Dermis blood vessel endothelial cell (primary cell): ENCODE measurements at regions not wholly inside any gene's neighbourhood (a gene's known extent, or its start where the extent isn't known, plus 50 kb on each side); places are given as distances from the start of the nearest gene placed in this dataset.

Experiments used
- DNase-seq: peaks from one replicate; pipeline ENCODE4 v3.0.0; 2010

DNA sequence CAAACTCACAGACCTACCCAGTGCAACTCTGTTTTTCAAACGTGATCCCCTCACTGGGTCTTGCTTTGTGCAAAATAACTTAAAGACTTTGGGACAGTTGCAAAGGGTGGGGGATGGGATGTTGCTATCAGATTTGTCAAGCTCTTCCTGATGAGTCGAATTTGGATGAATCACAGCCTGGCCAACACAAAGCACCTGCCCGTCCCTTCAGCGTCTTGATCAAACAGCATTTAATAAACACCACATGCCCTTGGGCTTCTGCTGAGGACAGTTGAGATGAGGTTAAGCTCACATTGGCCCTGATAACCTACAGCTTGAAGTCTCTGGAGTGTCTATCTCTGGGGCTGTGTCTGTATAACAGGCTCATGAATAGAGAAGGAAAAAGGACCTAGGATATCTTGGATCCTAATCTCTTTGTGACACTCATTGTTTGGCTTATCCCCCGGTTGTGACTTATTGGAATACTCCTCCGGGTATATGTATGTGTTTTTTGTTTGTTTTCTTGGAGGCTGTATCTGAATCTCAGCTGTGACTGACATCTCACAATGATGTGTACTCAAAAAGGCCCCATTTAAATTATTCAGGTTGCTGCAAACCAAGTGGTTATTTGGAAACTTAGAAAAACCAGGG, 132.6 kb upstream of the NAMPT start:
- peak; percentile 49 for DNase-seq

DNA sequence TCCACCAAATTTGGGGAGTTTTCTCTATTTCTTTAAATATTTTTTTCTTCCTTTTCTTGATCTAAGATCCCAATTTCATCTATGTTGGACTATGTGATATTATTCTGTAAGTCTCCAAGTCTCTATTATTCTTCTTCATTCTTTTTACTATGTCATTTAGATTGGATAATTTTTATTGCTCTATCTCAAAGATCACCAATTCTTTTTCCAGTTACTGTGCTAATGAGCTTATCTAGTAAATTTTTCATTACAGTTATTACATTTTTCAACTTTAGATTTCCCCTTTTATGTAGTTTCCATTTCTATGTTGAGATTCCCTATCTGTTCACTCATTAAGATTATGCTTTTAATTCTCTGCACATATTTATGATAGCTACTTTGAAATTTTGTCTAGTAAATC, 131.6 kb upstream of the NAMPT start:
- DNase-seq: no peak

DNA sequence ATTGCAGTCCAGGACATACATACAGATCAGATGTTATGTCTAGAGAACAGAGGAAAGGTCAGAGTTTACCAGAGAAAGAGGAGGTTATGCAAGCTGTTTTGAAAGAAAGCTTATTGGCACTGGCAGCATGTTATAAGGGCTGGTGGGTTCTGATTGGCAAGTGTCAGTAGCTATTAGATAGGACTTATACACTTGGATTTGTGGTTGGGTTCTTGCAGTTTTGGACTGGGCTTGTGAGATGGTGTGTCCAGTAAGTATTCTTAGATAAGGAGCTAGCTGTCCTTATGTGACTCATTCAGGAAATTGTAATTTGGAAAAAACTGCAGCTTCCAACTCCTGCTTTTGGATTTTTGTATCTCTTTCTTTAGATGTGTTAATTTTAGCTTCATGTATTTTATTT, 130.7 kb upstream of the NAMPT start:
- DNase-seq: peak; percentile 9

DNA sequence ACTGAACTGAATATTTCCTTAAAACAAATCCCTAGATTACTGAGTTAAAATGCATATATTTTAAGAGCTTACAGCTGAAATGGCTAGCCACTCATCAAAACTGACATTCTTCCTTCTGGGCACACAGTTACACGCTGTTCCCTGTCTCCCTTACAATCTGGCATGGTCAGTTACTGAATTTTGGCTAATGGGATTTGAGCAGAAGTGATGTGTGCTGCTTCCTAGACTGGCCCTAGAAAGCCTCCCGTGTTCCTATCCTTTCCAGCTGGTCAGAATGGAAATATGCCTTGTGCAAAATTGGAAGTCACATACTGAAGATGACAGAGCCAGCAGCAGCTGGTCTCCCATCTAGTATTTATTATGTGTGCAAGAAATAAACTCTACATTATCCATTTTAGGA, 128.7 kb upstream of the NAMPT start:
- DNase-seq: no peak

DNA sequence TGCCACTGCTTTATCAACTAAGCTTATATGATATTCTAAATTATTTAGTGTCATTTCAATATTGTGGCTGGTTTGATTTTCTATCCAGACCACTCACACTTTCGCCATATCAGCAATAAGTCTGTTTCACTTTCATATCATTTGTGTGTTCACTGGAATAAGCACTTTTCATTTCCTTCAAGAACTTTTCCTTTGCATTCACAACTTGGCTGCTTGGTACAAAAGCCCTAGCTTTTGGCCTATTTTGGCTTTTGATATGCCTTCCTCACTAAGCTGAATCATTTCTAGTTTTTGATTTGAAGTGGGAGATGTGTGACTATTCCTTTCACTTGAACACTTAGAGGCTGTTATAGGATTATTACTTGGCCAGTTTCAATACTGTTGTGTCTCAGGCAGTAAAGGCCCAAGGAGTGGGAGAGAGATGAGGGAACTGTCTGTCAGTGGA, 120.9 kb upstream of the NAMPT start:
- no peak for DNase-seq

DNA sequence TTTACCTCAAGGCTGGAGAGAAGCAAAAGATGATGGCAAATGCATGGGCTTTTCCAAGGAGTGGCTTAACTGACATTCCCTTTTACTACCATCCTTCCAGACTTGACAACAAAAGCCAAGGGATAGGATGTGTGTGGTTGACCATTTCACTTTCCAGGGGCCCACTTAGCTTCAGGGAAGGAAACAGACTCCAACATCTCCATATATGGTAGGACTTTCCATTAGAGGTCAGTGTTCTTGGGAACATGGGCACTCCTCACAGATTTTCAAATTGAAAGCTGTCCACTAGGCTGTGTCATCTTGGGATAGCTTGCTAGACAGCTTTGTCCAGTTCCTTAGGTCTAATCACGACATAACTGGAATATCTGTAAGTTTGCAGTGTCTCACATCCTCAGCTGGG, 118.1 kb upstream of the NAMPT start:
- DNase-seq: no peak

DNA sequence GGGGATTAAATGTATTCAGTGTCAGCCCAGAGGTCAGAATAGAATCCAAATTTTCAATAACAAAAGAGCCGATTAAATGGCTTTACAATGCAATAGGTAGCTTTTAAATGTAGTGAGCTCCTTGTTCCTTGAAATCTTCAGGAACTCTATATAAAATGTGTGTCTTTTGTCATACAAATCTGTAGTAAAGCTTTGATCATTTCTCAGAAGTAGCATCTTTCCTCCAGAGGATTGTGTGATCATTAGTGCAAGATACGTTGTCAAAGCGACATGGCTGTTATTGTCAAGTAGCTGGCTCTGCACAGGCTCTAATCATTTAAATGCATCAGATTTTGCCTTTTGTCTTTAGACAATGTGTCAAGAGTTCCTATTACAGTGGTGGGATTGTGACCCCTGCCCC, 116.1 kb upstream of the NAMPT start:
- no peak for DNase-seq

DNA sequence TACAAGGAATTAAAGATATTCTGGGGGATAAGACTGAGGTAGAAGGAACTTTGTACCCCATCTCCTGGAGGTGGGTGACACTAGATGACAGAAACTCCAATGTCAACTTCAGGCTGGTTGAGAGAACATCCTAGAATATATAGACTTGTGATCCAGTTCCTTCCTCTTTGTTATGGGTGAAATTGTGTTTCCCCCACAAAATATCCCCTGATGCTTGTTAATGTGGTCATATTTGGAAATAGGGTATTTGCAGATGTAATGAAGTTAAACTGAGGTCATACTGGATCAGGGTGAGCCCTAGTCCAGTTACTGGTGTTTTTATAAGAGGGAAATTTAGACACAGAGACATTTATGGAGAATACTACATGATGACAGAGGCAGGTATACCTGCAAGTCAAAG, 114.0 kb upstream of the NAMPT start:
- DNase-seq: no peak

DNA sequence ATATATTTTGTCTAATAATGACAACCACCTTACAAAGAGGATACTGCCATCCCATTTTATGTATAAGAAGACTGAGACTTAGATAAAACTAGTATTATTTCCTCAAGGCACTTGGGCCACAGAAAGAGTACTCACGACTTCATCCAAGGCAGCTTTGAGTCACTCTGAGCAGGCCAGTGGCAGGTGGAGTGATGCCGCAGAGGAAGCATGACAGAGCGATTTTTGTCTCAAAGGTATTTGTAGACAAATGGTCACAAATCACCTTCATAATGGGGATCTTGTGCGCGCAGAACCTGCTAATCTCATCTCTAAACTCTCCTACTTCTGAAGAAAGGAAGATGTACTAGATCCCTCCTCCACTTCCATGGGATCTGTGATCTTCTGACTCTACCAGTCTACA, 113.2 kb upstream of the NAMPT start:
- no peak for DNase-seq

DNA sequence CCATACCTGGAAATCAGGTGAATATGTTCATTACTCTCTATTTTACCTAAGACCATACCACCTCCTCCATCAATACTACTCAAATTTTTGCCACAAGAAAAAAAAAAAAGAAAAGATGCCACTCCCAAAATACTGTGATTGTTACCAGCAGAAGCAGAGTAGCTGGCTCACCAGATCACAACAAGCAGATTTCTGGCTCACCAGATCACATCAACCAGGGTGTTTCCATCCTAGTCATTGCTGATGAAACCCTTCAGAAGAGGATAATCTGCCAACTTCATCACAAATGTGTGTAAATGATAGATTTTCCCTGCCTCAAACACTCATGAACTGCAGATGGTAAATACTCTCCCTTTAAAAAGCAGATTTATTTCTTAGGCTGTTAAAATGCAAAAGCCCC, 109.7 kb upstream of the NAMPT start:
- no peak for DNase-seq

DNA sequence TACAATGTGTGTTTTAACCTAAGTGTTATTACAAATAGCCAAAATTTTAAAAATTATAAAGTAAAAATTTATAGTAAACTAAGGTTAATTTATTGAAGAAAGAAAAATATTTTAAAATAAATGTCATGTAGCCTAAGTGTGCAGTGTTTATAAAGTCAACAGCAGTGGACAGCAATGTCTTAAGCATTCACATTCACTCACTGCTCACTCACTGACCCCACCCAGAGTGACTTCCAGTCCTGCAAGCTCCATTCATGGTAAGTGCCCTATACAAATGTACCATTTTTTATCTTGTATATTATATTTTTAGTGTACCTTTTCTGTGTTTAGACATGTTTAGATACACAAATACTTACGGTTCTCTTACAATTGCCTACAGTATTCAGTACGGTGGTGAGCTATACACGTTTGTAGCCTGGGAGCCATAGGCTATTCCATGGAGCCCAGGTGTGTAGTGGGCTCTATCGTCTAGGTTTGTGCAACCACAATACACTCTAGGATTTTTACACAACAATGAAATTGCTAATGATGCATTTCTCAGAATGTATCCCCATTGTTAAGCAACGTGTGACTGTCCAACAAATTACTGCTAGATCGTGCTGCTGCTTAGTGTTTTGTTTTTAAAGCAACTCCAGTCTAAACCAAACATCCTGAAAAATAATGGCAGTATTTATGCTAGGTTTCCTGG, 108.9 kb upstream of the NAMPT start:
- no peak for DNase-seq

DNA sequence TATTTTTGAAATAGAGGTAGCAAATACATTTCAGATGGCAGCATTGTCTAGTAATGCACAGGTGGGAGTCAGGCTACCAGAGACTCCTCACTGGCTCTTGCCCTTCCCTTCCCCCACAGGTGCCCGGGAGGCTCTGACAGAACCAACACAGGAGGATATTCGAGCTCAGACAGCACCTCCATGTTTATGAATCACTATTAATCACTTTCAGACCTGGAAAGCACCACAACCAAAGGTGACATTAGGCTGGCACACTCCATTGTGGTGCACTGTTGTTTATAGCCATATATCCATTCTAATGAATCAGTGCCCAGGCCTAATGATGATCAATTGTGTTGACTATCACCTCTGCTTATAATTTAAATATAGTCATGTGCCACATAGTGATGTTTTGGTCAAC, 107.8 kb upstream of the NAMPT start:
- DNase-seq: no peak

DNA sequence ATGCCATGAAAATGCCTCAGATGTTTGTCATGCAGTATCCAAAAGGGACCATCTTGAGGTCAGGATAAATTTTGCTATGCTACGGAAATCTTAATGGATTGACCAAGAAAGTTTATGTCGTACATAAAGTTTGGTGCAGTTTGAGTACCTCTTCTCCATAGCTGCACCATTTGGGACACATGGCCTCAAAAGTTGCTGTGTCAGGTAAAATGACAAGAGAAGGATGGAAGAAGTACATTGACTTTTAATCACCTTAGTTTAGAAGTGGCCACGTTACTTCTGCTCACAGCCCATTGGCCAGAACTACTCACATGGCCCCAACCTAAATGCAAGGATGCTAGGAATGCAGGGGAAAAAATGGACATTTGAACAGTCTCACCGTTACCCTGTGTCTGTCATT, 107.4 kb upstream of the NAMPT start:
- DNase-seq: no peak

DNA sequence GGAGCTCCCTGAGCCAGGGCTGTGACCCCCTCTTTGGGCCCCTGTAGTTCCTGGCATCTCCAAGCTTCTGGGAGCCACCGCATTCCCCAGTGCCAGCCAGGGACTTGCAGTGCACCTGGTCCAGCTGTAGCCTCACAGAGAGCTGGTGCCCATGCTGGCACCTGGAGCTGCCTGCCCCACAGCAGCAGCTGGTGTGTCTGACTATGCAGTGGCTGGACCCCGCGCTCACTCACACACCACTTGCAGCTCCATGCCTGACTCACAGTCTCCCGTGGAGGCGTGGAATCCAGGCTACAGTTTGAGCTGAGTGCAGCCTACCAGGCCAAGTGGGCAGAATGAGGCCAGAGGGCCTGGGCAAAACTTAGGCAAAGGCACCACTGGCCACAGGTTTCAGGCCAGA, 102.2 kb upstream of the NAMPT start:
- no peak for DNase-seq

DNA sequence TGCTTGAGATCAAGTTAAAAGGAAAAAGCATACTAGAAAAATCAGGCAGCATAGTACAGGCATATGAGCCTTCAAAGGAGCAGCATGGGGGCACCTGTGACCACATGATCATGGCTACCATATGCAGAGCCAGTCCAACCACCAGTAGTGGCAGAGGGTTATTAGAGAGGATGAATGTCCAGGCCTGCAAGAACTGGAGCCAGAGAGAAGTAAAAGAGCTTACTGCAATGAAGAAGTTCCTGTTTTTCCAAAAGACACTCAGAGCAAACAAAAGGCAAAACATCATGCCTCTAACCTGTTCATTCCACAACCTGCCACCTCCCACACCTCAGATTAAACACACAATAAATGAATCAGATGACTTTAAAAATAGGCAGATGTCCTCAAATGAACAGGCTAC, 99.6 kb upstream of the NAMPT start:
- DNase-seq: no peak

DNA sequence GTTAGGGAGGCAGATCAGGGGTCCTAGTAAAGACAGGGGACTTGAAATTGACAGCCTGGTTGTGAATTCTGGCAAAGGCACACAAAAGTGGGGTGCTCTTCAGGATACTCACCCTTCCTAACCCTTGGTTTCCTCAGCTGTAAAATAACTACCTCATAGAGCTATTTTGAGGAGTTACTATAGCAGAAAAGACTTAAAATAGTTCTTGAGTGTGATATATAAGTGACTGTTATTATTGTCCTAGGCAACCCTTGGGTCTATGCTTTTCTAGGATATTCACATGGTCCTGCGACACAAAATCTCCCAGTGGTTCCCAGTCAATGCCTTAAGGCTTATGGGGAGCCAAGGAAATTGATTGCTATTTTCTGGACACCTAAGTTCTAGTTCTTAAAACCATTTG, 98.1 kb upstream of the NAMPT start:
- no peak for DNase-seq

DNA sequence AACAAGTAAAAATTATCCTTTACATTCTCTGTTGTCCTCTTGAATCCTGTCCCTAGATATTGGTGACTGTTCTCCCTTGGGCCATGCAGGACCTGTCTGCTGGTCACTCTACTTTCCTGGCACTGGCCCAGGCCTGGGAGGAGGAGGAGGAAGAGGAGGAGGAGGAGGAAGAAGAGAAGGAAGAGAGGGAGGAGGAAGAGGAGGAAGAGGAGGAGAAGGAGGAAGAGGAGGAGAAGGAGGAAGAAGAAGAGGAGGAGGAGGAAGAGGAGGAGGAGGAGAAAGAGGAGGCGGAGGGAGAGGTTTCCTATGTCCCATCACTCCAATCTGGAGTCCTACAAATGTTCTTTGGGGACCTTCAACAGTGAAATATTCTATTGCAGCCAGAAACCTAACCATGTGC, 97.3 kb upstream of the NAMPT start:
- no peak for DNase-seq

DNA sequence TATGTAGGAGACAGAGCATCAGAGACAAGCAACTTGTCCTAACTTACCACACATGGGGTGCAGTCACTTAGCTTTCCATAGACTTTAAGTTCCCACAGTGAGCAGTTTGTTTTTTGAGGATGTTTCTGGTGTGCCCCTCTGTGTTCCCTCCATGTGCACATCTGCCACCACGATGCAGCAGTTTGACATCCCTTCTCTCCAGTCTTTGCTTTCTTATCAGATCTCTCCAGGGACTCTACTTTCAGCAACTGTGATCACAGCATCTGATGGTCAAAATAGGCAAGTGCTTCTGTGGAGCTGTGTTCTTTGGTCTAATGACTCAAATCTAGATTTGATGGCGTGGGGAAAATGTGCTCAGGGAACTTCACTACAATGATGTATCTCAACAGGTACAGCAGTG, 96.5 kb upstream of the NAMPT start:
- no peak for DNase-seq

DNA sequence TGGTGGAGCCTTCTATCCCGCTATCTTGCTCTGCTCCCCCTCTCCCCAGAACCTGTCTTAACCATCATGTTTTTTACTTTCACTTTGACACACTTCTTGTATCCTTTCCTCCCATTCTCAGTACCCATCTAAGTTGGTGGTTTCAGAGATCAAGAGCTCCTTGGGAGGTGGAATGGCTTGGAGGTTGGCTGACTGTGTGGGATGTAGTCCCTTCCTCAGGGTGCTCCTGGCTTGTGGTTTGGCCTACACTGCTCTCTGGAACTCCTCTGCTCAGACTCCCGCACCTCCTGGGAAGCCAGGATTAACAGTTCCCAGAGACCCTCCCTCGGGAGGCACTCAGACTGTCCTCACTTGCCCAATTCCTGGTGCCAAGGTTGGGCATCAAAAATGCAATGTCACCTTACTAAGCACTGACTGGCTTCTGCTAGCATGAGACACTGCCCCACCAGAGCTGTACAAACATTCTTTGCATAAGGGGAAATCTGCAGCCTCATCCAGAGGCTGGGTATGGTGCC, 93.1 kb upstream of the NAMPT start:
- DNase-seq: no peak

DNA sequence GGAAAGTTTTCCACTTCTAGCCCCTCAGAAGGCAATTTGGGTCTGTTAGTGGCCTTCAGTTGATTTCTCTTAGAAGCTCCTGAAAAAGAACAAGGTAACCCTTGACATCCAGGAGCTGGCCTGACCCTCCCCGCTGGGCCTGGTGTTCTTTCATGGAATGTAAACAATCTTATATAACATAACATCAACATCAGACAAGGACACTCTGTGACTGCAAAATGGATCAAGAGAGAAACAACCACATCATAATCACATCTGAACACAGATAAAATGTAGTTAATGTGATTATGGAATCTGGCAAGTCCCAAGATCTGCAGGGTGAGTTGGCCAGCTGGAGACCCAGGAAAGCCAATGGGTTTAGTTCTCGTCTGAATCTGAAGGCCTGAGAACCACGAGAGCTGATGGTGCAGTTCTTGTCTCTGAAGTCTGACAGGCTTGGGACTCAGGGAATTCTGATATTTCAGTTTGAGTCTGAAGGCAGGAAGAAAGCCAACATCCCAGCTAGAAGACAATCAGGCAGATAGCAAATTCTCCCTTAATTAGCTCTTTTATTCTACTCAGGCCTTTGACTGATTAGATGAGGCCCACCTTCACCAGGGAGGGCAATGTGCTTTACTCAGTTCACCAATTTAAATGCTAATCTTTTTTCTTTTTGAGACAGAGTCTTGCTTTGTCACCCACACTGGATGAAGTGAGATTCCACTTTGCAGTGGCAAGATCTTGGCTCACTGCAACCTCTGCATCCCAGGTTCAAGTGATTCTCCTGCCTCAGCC, 91.4 kb upstream of the NAMPT start:
- no peak for DNase-seq

DNA sequence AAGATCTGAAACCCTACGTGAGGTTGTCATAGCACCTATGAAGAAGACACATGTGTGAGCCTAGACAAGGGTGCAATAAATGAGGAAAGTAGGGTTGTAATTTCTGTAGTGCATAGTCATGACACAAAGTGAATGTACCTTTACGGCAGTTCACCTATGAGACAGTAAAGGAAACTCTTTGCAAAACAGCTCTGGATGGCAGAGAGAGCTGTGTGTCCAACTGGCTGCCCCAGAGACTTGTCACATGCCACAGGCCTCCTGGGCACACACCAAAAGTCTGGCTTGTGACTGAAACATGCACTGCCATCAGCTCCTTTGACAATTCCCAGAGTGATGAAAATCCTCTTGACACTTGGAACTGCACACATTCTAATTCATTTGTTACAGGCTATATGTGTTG, 90.7 kb upstream of the NAMPT start:
- no peak for DNase-seq

DNA sequence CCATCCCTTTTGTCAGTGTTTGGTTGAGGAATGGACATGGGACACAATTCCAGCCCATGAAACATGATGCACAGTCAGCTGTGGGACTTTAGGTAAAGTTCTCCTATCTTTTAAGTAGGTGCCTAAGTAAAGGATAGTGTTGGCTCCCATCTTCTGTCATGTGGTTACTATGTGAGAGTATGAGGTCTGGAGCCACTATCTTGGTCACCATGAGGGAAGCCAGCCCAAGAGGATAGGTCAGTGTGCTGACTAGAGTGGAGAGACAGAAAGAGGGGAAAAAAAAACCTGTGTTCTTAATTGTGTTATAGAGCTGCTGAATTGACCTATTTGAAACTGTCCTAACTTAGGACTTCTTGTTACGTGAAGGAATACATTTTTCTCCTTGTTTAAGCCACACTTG, 89.7 kb upstream of the NAMPT start:
- DNase-seq: no peak

DNA sequence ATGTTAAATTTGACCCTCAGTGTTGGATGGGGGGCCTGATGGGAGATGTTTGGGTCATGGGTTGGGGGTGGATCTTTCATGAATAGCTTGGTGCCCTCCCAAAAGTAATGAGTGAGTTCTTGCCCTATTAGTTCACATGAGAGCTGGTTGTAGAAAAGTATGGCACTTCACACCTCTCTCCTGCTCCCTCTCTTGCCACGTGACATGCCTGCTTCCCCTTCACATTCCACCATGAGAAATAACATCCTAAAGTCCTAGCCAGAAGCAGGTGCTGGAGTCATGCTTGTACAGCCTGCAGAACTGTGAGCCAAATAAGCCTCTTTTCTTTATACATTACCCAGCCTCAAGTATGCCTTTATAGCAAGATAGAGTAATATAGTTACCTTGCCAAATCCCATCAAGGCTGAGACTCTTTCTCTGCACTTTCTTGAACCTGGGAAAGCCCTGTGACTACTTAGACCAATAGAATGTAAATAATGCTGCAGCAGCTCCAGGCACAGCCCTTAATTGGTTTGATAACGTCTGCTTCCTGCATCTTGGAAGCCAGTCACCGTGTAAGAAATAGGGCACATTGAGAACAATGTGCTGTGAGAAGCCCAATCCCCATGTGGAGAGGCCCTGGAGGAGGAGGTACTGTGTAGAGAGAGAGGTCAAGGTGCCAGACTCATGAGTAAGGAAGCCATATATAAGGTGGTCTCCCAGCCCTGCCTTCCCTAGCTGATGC, 88.0 kb upstream of the NAMPT start:
- no peak for DNase-seq
